ENCODE measurements at regions not wholly inside any gene's neighbourhood (a gene's known extent, or its start where the extent isn't known, plus 50 kb on each side); places are given as distances from the start of the nearest gene placed in this dataset.
A peak's percentile ranks its signal among the peaks of the same experiment; 100 is the strongest.

GRCh38 chr5:86880785-86881492, 263.2 kb downstream of the COX7C start:
- DNase-seq, result peak; percentile 36

- DNase-seq, result no peak
Measured at GRCh38 chr5:86881493-86882090, 263.9 kb downstream of the COX7C start.

- DNase-seq, result no peak
Measured at GRCh38 chr5:86884608-86885007, 266.9 kb downstream of the COX7C start.

GRCh38 chr5:86885011-86885410, 267.3 kb downstream of the COX7C start:
- no peak for DNase-seq

- DNase-seq, result no peak
Measured at GRCh38 chr5:86885489-86886230, 267.9 kb downstream of the COX7C start.

GRCh38 chr5:86890375-86890774, 272.6 kb downstream of the COX7C start:
- no peak for DNase-seq

GRCh38 chr5:86894056-86894455, 276.3 kb downstream of the COX7C start:
- DNase-seq, result no peak

- DNase-seq, result no peak
Measured at GRCh38 chr5:86896916-86897315, 279.2 kb downstream of the COX7C start.

- DNase-seq, result no peak
Measured at GRCh38 chr5:86909418-86910295, 291.9 kb downstream of the COX7C start.

- no peak for DNase-seq
Measured at GRCh38 chr5:86917117-86917579, 299.4 kb downstream of the COX7C start.

GRCh38 chr5:86918246-86918645, 300.5 kb downstream of the COX7C start:
- no peak for DNase-seq

- no peak for DNase-seq
Measured at GRCh38 chr5:86926033-86926432, 308.3 kb downstream of the COX7C start.

- no peak for DNase-seq
Measured at GRCh38 chr5:86929123-86929766, 311.5 kb downstream of the COX7C start.

- DNase-seq, result no peak
Measured at GRCh38 chr5:86951761-86952160, 315.9 kb upstream of the RASA1 start.

- no peak for DNase-seq
Measured at GRCh38 chr5:86964889-86965288, 302.8 kb upstream of the RASA1 start.

- DNase-seq, result no peak
Measured at GRCh38 chr5:86968301-86968753, 299.4 kb upstream of the RASA1 start.

- peak; percentile 25 for DNase-seq
Measured at GRCh38 chr5:86970361-86970760, 297.3 kb upstream of the RASA1 start.

- DNase-seq, result no peak
Measured at GRCh38 chr5:86971034-86971571, 296.6 kb upstream of the RASA1 start.

GRCh38 chr5:86974955-86975354, 292.7 kb upstream of the RASA1 start:
- peak; percentile 69 for DNase-seq

GRCh38 chr5:86977190-86977589, 290.5 kb upstream of the RASA1 start:
- no peak for DNase-seq

- no peak for DNase-seq
Measured at GRCh38 chr5:86977808-86978207, 289.9 kb upstream of the RASA1 start.

GRCh38 chr5:86979811-86980411, 287.8 kb upstream of the RASA1 start:
- peak; percentile 64 for DNase-seq

Measured in GF-D8 (cell line).